ENCODE measurements at regions not wholly inside any gene's neighbourhood (a gene's known extent, or its start where the extent isn't known, plus 50 kb on each side); places are given as distances from the start of the nearest gene placed in this dataset.

DNA sequence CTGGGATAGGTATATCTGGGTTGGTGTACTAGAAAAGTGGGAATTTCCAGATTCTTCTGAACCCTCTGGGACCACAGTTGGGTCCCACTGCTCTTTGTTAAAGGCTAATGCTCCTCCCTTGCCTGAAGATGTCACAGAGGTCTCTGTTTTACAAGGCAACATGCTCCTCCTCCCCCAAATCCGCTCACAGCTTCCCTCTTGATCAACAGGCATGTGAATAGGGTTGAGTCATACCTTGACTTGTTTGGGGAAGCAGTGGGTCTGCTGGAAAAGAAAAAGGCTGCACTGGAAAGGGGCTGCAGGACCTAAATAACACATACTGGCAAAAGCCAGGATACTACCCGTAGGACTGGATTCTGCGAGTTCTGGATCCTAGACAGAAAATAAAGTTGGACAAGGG lies 165.4 kb upstream of the TMEM260 start:
- H2AFZ ChIP-seq (ENCODE audit: low read depth, low read length, poor library complexity, severe bottlenecking) = no peak overlapping the region
- no peaks in the 10 kb centered on the region for H3K79me2 ChIP-seq (ENCODE audit: insufficient read depth, low read length)
- H3K9ac ChIP-seq (ENCODE audit: low read length) = no peak overlapping the region
- ATAC-seq (no peak), DNase-seq (ENCODE audit: low read depth, low spot score) (no peak)
- intact Hi-C loops (cut with micrococcal nuclease) = no loop called here
- H3K4me2 ChIP-seq (ENCODE audit: low read length) = no peak overlapping the region
- no peaks in the 10 kb centered on the region for H3K9me3 ChIP-seq (ENCODE audit: control insufficient read depth in 1 of 2, insufficient read depth in 1 of 2, low read depth in 1 of 2, low read length in 2 of 2)
- no peaks in the 10 kb centered on the region for H3K36me3 ChIP-seq (ENCODE audit: control insufficient read depth in 1 of 2, insufficient read depth in 2 of 2, low read length in 2 of 2)
- H4K20me1 ChIP-seq (ENCODE audit: insufficient read depth) = no peaks in the 10 kb centered on the region
- RAD21 ChIA-PET (ENCODE audit: low non-redundant PET in 1 of 2, low total read pairs in 2 of 2, uncharacterized antibody in 2 of 2, unreplicated experiment in 2 of 2) = no interaction called here
- CTCF ChIA-PET = interaction anchor here (1.3 kb wide), 1 partner anchor 8 kb away, joined by 3 read pairs; no protein-coding TSS in a partner anchor
- POLR2A ChIA-PET = no interaction called here
- no peak overlapping the region for H3K4me3 ChIP-seq (replicated peaks in 1 of 2; ENCODE audit: low read depth in 1 of 2, low read length in 2 of 2)
- H3K27me3 ChIP-seq (ENCODE audit: insufficient read depth, low read length) = peaks cover 39% of the 10 kb centered on the region; the same call in 1 of the 2 replicates
- no peaks in the 10 kb centered on the region for H3K4me1 ChIP-seq (ENCODE audit: control insufficient read depth in 1 of 2, insufficient read depth in 2 of 2, low read length in 2 of 2)
- no peak for TF ChIP-seq YY1 (IDR thresholded peaks at IDR 0.05; ENCODE audit: extremely low read depth, insufficient replicate concordance, low read depth, low read length)
- no peak for TF ChIP-seq SIN3A (IDR thresholded peaks at IDR 0.05; ENCODE audit: low read depth)
- no peak for TF ChIP-seq TCF7L2 (IDR thresholded peaks at IDR 0.05; ENCODE audit: borderline replicate concordance, extremely low read depth, insufficient read depth, insufficient read length)
- TF ChIP-seq CBX3 (IDR thresholded peaks at IDR 0.05; ENCODE audit: low read depth) = no peak
- TF ChIP-seq FOSL1 (IDR thresholded peaks at IDR 0.05; ENCODE audit: low read depth) = no peak
- TF ChIP-seq, protein P1, sequence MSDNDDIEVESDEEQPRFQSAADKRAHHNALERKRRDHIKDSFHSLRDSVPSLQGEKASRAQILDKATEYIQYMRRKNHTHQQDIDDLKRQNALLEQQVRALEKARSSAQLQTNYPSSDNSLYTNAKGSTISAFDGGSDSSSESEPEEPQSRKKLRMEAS (IDR thresholded peaks at IDR 0.05) = no peak
- BruUV-seq (replicated peaks) = no TSS peak
- H3K27ac ChIP-seq (ENCODE audit: low read depth, low read length) = no peak overlapping the region
- H3K9me2 ChIP-seq (ENCODE audit: insufficient read depth) = no peaks in the 10 kb centered on the region

- Histone ChIP-seq H2AFZ (ENCODE audit: low read depth, low read length, poor library complexity, severe bottlenecking) (no peak overlapping the region), H3K79me2 (ENCODE audit: insufficient read depth, low read length) (no peaks in the 10 kb centered on the region), H3K4me2 (ENCODE audit: low read length) (no peak overlapping the region), H3K4me3 (replicated peaks in 1 of 2; ENCODE audit: low read depth in 1 of 2, low read length in 2 of 2) (no peak overlapping the region), H3K27ac (ENCODE audit: low read depth, low read length) (no peak overlapping the region), H3K9me2 (ENCODE audit: insufficient read depth) (no peaks in the 10 kb centered on the region), H3K4me1 (ENCODE audit: control insufficient read depth in 1 of 2, insufficient read depth in 2 of 2, low read length in 2 of 2) (no peaks in the 10 kb centered on the region), H3K9me3 (ENCODE audit: control insufficient read depth in 1 of 2, insufficient read depth in 1 of 2, low read depth in 1 of 2, low read length in 2 of 2) (no peaks in the 10 kb centered on the region), H3K9ac (ENCODE audit: low read length) (no peak overlapping the region), H3K36me3 (ENCODE audit: control insufficient read depth in 1 of 2, insufficient read depth in 2 of 2, low read length in 2 of 2) (no peaks in the 10 kb centered on the region), H3K27me3 (ENCODE audit: insufficient read depth, low read length) (peaks cover 49% of the 10 kb centered on the region; the same call in 1 of the 2 replicates), H4K20me1 (ENCODE audit: insufficient read depth) (no peaks in the 10 kb centered on the region)
- no TSS peak for BruUV-seq (replicated peaks)
- no peak for ATAC-seq
- no peak for DNase-seq (ENCODE audit: low read depth, low spot score)
- ChIA-PET POLR2A (no interaction called here), CTCF (no interaction called here), RAD21 (ENCODE audit: low non-redundant PET in 1 of 2, low total read pairs in 2 of 2, uncharacterized antibody in 2 of 2, unreplicated experiment in 2 of 2) (no interaction called here)
- intact Hi-C loops (cut with micrococcal nuclease) = no loop called here
- TF ChIP-seq EZH2 (IDR thresholded peaks at IDR 0.05) (no peak), JUND (IDR thresholded peaks at IDR 0.05) (no peak), ELF1 (IDR thresholded peaks at IDR 0.05; ENCODE audit: borderline replicate concordance, low read depth) (no peak), TCF7L2 (IDR thresholded peaks at IDR 0.05; ENCODE audit: borderline replicate concordance, extremely low read depth, insufficient read depth, insufficient read length) (no peak), ZNF274 (IDR thresholded peaks at IDR 0.05; ENCODE audit: low read depth, low read length) (no peak), EGR1 (IDR thresholded peaks at IDR 0.05; ENCODE audit: low read depth) (no peak), SP1 (IDR thresholded peaks at IDR 0.05; ENCODE audit: low read depth) (no peak), CTCF (IDR thresholded peaks at IDR 0.05 in 2 of 3, conservative IDR thresholded peaks at IDR 0.05 in 1 of 3; ENCODE audit: borderline replicate concordance in 1 of 3, insufficient read depth in 1 of 3, low read depth in 2 of 3, low read length in 2 of 3) (no peak), YY1 (IDR thresholded peaks at IDR 0.05; ENCODE audit: extremely low read depth, insufficient replicate concordance, low read depth, low read length) (no peak), RAD21 (IDR thresholded peaks at IDR 0.05; ENCODE audit: low read depth) (no peak), ZFX (IDR thresholded peaks at IDR 0.05) (no peak), FOSL1 (IDR thresholded peaks at IDR 0.05; ENCODE audit: low read depth) (no peak), POLR2AphosphoS5 (IDR thresholded peaks at IDR 0.05; ENCODE audit: low read depth, low read length) (no peak)
- TF ChIP-seq, protein P2, sequence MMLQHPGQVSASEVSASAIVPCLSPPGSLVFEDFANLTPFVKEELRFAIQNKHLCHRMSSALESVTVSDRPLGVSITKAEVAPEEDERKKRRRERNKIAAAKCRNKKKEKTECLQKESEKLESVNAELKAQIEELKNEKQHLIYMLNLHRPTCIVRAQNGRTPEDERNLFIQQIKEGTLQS (IDR thresholded peaks at IDR 0.05) = no peak
- TF ChIP-seq, protein P1 (IDR thresholded peaks at IDR 0.05) = no peak
Measured at GRCh38 chr14:56416213-56416612, 163.4 kb upstream of the TMEM260 start.

Measured in HCT116 (cell line).